Stimulated activated naive CD4-positive, alpha-beta T cell (primary cell): ENCODE measurements at regions not wholly inside any gene's neighbourhood (a gene's known extent, or its start where the extent isn't known, plus 50 kb on each side); places are given as distances from the start of the nearest gene placed in this dataset.
"Not testable (repeated sequence)": the region's sequence is repeated elsewhere in the genome, so short reads cannot be mapped to it uniquely, and the experiment has no call there.

Source experiments
- DNase-seq, 6 experiments: peaks; one replicate each; lab custom pipeline; 2025; lab: John Stamatoyannopoulos, UW

DNA sequence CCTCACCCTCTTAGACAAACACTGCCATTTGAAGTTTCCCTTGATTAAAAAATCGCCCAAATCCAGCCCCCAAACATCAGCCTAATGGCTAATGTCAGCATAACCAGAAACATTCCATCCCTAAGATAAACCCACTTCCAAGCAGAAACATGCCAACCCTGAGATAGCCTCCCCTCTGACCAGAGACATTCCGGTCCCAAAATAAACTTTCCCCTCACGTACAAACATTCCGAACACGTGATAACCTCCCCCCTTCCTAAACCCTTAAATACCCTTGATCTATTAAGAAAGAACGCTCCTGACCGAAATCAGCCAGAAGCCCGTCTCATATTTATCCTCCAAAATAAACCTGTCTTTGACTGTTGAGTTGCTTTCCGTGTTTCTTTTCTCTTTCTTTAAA, 237.2 kb downstream of the ASMT start:
- DNase-seq = no peak

DNA sequence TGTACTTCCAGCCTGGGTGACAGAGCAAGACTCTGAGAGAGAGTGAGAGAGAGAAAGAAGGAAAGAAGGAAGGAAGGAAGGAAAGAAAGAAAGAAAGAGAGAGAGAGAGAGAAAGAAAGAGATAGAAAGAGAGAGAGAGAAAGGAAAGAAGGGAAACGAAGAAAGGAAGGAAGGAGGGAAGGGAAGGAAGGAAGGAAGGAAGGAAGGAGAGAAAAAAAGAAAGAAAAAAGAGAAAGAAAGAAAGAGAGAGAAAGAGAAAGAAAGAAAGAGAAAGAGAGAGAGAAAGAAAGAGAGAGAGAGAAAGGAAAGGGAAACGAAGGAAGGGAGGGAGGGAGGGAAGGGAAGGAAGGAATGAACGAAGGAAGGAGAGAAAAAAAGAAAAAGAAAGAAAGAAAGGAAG, 238.6 kb downstream of the ASMT start:
- no peak for DNase-seq

DNA sequence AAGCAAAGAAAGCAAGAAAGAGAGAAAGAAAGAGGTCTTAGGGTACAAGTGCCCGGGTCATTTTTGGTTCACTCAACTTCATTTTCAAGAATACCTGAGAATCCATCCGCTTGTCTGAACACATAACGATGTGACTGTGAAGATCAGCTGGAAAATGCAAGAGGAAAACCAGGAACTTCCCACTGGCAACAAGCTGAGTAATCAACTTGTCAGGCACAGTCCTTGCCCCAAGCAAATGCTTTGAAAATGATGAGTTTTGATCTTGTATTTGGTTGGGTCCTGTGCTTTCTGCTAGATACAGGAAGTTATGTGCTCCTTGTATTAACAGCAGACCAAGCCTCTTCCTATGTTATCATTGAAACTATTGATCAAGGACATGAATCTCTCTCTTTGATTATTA, 239.1 kb downstream of the ASMT start:
- no peak for DNase-seq

DNA sequence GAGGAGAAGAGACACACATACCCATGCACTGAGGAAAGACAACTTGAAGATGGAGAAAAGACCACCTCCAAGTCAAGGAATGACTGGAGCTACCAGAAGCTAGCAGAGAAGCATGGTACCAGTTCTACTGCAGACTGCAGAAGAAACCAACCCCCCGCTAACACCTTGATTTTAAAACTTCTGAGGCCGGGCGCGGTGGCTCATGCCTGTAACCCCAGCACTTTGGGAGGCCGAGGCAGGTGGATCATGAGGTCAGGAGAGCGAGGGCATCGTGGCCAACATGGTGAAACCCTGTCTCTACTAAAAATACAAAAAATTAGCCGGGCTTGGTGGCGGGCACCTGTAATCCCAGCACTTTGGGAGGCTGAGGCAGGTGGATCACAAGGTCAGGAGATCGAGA, 240.0 kb downstream of the ASMT start:
- DNase-seq = not testable (repeated sequence)

DNA sequence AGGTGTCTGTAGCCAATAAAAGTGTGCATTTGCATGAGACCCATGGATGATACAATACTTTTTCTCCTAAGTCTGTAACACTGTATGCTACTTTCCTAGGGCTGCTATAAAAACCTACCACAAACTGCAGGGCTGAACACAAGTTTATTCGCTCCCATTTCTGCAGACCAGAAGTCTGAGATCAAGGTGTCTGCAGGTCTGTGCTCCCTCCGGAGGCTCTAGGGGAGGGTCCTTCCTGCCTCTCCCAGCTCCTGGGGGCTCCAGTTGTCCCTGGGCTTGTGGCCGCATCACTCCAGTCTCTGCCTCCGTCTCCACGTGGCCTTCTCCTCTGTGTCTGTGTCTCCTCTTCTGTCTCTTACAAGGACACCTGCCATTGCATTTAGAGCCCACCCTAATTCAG, 244.4 kb downstream of the ASMT start:
- DNase-seq = not testable (repeated sequence)

DNA sequence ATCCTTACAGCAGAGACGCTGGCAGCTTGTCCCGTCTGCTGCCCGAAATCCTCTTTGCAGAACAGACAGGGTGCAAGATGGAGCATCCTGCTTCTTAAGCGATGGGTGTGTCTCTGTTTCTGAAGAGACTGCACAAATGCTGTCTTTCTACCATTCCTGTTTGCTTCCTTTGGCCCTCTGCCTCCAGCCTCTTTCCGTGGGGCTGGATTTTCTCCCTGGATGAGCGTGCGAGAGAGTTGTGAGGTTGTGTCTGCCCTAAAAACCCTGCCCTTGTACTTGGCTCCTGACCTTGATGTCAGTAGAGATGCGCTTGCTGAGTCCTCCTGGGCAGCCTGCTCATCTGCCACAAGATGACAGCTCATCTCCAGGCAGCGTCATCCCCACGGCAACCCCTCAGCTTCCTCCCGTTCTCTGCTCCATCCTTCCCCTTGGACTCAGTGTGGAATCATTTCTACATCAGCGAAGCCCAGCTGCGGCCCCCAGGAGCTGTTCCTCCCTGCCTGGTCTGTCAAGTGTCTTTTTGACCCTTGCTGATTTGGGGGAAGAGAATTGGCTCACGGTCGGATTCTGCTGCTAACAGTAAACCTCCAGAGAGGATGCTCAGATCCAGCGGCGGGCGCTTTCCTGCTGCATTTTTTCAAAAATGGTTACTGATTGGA, 246.2 kb downstream of the ASMT start:
- no peak for DNase-seq

DNA sequence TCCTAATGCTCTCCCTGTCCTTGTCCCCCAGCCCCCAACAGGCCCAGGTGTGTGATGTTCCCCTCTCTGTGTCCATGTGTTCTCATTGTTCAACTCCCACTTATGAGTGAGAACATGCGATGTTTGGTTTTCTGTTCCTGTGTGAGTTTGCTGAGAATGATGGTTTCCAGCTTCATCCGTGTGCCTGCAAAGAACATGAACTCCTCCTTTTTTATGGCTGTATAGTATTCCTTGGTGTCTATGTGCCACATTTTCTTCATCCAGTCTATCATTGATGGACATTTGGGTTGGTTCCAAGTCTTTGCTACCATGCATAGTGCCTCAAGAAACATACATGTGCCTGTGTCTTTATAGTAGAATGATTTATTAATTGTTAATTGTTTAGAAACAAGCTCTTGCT, 249.1 kb downstream of the ASMT start:
- DNase-seq = not testable (repeated sequence)

DNA sequence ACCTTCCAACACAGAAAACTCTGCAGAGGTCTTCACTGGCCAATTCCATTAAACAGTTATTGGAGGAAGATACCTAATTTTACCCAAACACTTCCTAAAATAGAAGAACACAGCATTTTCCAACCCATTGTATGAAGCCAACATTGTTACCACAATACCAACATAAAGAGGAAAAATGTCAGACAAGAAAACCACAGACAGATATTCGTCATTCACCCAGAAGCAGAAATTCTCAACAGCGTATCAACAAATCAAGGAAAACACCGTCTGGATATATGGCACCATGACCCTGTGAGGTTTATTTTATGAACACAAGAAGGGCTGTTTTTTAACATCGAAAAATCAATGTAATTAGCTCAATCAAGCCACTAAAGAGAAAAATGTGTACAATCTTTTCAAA, 255.6 kb downstream of the ASMT start:
- DNase-seq = no peak

DNA sequence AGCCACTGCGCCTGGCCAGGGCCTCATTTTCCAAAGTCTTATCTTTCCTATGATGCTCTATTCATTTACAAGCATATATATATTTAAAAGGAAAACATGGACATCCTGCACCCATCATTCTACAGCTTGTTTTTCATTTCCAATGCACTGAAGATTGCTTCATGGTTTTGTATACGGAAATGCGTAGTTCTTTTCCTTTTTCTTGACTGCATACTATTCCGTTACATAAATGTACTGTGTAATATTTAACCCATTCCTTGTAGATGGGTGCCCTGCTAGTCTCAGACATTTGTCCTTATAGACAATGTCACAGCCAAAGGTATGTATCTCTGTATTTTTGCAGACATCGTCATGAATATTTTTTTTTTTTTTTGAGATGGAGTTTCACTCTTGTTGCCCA, 257.0 kb downstream of the ASMT start:
- no peak for DNase-seq

DNA sequence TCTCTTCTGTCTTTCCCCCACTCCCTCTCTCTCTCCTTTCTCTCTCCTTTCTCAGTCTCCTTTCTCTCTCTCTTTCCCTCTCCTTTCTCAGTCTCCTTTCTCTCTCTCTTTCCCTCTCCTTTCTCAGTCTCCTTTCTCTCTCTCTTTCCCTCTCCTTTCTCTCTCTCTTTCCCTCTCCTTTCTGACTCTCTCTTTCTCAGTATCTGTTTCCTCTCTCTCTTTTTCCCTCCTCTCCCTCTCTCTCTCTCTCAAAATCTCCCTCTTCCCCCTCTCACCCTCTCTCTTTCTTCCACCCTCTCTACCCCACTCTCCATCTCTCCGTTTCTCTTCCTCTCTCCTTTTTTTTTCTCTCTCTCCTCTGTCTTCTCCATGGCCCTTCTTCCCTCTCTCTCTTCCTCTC, 258.8 kb downstream of the ASMT start:
- DNase-seq = no peak

DNA sequence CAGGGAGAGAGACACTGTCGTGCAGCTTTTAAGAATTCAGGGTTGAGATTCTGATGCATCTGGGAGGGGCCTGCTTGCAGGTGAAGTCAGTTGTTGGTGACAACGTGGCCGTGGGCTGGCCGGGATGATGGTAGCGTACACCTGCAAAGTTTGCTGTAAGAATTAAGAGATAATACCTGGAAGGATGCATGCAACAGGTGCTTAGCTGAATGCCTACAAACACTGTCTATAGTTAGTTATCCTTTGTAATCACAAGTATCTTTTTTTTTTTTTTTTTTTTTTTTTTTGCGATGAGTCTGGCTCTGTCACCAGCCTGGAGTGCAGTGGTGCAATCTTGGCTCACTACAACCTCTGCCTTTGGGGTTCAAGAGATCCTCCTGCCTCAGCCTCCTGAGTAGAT, 259.6 kb downstream of the ASMT start:
- DNase-seq = no peak

DNA sequence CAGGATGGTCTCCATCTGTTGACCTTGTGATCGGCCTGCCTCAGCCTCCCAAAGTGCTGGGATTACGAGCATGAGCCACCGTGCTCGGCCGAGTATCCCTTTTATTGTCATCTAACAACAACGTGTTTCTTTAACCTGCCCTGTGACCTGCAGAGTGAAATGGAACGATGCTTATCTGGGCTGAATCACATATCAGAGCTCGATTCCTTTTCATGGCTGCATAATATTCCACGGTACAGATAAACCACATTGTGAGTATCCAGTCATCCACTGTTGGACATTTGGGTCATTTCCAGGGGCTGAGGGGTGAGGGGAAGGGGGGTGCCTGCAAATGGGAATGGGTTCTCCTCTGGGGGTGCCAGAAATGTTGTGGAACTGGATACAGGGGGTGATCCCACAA, 260.0 kb downstream of the ASMT start:
- DNase-seq = no peak

DNA sequence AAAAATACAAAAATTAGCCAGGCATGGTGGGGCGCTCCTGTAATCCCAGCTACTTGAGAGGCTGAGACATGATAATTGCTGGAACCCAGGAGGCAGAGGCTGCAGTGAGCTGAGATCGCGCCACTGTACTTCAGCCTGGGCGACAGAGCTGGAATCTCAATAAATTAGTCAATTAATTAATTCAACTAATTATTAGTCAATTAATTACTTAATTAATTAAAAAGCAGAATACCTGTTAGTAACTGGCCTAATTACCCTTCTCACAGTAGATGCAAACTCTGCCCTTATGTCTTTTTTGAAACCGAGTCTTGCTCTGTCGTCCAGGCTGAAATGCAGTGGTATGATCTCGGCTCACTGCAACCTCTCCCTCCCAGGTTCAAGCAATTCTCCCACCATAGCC, 261.2 kb downstream of the ASMT start:
- DNase-seq = no peak

DNA sequence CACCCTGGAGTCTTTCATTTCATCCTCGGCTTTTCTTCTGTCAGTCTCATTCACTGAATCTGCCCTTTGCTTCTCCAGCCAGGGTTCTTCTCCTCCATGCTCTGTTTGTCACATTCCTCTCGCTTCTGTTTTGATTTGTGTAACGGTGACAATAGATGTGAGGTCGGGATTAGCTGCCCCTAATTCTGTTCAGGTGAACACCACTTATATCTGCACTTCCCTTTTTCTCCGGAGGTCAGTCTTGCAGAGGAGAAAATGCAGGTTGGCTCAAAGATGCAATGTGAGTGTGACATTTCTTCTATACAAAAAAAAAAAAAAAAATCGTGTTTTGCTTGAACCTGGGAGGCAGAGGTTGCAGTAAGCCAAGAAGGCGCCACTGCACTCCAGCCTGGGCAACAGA, 262.9 kb downstream of the ASMT start:
- no peak for DNase-seq

DNA sequence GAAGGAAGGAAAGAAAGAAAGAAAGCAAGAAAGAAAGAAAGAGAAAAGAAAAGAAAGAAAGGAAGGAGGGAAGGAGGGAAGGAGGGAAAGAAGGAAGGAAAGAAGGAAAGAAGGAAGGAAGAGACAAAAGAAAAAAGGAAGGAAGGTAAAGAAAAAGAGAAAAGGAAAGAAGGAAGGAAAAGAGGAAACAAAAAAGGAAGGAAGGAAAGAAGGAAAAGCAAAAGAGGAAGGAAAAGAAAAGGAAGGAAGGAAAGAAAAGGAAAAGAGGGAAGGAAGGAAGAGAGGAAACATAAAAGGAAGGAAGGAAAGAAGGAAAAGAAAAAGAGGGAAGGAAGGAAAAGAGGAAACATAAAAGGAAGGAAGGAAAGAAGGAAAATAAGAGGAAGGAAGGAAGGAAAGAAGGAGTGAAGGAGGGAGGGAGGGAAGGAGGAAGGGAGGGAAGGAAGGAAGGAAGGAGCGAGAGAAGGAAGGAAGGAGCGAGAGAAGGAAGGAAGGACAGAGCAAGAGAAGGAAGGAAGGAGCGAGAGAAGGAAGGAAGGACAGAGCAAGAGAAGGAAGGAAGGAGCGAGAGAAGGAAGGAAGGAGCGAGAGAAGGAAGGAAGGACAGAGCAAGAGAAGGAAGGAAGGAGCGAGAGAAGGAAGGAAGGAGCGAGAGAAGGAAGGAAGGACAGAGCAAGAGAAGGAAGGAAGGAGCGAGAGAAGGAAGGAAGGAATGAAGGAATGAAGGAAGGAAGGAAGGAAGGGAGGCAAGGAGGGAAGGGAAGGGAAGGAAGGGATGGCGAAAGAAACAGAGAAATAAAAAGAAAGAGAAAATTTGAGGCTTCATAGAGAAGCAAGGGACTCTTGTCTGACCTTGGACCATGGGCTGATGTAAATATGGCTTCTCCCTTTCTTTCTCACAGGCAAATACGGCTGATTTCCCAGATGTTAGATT, 266.3 kb downstream of the ASMT start:
- not testable (repeated sequence) for DNase-seq

DNA sequence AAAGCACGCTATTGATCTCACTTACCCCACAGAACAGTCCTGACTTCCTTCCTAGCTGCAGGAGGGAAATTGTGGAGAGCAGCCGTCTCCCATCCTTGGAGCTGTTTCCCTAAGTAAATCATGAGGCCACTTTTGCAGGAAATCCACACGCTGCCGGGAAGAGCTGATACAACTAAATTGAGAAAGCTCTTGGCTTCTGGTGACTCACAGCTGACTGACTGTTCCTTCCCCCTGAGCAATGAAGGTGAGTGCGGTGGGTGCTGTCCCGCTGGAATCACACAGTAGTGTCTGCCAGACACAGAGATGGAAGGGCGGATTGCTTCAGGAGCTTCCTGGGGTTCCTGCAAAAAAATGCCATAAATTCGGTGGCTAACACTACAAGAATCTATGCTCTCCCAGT, 268.9 kb downstream of the ASMT start:
- no peak for DNase-seq

DNA sequence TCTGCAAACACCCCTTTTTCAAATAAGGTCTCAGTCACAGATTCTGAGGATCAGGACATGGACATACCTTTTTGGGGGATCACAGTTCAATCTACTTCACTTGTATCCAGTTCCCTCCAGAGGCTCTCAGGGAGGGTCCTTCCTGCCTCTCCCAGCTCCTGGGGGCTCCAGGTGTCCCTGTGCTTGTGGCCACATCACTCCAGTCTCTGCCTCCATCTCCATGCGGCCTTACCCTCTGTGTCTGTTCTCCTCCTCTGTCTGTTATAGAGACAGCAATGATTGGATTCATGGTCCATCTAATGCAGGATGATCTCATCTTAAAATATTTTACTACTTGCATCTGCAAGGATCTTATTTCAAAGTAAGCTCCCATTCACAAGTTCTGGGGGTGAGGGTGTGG, 269.6 kb downstream of the ASMT start:
- no peak for DNase-seq

DNA sequence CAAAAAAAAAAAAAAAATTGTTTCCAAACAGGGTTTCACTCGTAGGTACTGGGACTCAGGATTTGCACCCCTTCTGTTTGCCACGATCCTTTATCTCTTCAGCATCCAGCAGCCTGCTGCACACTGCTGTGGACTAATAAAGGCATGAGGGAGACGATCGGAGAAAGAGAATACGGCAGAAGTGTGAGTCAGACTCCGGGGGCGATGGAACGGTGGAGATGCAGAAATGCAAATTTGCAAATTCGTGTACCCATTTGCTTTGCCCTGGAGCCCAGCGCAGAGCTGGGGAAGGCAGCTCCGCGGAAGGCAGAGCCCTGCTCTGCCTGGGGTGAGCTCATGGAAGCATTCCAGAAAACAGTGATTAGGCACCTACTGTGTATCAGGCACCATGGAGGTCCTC, 270.3 kb downstream of the ASMT start:
- DNase-seq = no peak

DNA sequence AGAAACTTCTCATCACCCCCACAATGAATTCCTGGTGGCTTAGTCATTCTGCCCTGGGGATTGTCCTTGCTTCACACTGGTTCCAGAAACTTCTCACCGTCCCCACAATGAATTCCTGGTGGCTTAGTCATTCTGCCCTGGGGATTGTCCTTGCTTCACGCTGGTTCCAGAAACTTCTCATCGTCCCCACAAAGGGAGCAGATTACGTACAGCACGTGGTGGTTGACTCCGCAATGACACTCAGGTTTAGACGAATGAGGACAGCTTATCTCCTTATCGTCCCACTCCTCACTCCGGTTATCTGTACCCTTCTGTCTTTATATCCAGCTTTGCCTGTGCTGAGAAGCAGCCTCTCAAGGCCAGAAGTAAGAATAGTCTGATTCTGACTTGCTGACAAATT, 273.4 kb downstream of the ASMT start:
- not testable (repeated sequence) for DNase-seq

DNA sequence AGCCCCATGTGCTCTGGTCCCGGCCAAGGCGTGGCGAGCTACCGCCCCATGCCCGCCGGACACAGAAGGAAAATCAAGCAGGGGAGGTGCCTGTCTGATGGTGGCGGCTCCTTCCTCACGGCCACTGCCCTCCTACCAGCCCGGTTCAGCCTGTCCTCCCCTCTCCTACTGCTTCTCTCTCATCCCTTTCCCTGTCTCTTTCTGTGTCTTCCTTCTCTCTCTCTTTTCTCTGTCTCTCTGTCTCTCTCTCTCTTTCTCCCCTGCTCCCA, 279.1 kb downstream of the ASMT start:
- DNase-seq = no peak

DNA sequence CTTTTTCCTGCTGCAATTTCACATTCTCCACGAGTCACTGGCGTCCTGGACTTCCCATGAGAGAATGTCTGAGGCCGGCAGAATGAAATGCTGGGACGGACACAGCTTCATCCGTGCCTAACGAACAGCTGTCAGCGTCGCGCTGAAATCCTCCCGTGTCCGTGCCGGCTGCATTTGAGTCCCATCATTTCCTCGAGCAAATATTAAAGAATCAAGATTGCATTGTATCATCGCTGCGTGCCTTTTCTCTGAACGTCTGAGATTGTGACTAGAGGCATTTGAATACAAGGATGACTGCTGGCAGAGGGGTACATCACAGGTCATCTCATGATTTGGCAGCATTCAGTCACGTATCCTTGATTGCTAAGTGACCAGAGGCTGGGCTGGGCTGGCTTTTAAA, 279.9 kb downstream of the ASMT start:
- DNase-seq = no peak

DNA sequence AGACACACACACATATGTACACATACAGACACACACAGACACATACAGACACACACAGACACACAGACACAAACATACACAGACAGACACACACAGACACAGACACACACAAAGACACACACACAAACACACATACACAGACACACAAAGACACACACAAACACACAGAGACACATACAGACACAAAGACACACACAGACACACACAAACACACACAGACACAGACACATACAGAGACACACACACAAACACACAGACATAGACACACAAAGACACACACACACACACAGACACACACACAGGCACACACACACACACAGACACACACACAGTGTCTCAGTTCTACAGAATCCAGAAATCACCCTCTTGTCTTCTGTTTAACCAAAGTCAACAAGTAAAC, 280.7 kb downstream of the ASMT start:
- DNase-seq = no peak

DNA sequence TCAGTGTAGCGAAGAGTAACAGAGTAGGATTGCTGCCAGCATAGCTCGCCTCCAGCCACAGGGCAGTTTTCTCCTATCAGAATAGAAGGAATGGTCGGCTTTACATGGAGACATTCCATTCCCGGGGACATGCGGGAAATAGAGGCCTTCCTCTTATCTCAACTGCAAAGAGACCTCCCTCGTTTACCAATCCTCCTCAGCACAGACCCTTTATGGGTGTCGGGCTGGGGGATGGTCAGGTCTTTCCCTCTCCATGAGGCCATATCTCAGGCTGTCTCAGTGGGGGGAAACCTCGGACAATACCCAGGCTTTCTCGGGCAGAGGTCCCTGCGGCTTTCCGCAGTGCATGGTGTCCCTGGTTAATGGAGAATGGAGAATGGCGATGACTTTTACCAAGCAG, 285.0 kb downstream of the ASMT start:
- no peak for DNase-seq

DNA sequence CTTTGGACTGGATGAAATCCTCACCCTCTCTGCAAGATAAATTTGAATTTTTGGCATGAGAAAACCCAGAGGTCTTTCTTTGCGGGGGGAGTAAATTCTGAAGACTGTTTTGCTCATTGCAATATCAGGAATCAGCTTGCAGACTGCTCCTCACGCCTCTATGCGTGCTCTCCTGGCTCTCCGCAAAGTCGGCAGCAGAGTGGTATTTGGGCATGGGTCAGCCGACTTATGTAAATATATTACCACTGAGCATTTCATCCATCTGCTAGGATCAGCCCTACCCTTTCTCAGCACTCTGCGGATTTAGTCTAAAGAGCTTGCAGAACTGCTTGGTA, 288.0 kb downstream of the ASMT start:
- no peak for DNase-seq
